ENCODE measurements at regions not wholly inside any gene's neighbourhood (a gene's known extent, or its start where the extent isn't known, plus 50 kb on each side); places are given as distances from the start of the nearest gene placed in this dataset.
"Not testable (repeated sequence)": the region's sequence is repeated elsewhere in the genome, so short reads cannot be mapped to it uniquely, and the experiment has no call there.

DNA sequence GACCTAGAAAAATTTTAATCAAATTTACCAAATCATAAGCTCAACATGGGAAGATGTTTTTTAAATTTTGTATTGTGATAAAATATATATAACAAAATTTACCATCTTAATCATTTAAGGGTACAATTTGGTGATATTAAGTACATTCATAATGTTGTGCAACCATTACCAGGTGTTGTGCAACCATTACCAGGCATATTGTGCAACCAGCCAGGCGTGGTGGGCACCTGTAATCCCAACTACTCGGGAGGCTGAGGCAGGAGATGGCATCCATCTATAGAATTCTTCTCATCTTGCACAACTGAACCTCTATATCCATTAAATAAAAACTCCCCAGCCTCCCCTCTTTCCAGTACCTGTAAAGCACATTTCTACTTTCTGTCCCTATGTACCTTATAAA is 124.5 kb upstream of the SLC13A1 start:
- no peak for DNase-seq (ENCODE audit: low read depth)

DNA sequence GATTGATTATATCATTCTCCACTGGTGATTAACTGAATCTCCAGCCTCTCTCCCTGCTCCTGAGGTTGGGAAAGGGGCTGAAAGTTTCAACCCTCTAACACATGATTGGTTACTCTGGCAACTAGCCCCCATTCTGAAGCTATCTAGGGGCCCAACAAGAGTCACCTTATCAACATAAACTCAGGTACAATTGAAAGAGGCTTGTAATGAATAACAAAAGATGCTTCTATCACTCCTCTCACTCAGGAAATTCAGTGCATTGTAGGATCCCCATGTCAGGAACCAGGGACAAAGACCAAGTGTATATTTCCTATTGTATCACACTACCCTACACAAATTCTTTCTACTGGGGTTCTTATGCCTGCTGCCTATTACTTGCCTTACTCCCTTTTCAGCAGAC is 123.9 kb upstream of the SLC13A1 start:
- DNase-seq (ENCODE audit: low read depth), result no peak

DNA sequence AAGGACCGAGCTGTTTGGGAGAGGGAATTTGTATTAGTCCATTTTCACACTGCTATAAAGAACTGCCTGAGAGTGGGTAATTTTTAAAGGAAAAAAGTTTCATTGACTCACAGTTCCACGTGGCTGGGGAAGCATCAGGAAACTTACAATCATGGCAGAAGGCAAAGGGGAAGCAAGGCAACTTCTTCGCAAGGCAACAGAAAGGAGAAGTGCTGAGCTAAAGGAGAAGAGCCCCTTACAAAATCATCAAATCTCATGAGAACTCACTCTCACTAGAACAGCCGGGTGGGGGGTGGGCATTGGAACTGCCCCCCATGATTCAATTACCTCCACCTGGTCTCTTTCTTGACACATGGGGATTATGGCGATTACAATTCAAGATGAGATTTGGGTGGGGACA is 121.8 kb upstream of the SLC13A1 start:
- not testable (repeated sequence) for DNase-seq (ENCODE audit: low read depth)

DNA sequence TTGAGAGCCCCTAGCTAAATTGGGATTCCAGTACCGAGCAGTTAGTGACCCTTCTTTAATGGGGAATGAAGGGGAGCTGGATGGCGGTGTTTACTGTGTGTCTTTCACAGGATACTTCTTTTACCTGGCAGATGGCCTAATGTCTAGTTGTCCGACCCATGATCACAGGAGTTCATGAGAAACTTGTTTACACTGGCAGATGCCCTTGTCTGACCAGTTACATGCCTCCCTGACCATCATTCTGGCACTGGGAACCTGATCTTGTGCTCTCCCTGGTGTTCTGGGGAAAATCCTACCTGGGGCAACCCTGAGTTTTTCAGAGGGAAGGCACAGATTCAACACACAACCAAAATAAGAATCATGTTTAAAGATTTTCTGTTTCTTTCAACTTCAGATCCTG is 120.1 kb upstream of the SLC13A1 start:
- no peak for DNase-seq (ENCODE audit: low read depth)

DNA sequence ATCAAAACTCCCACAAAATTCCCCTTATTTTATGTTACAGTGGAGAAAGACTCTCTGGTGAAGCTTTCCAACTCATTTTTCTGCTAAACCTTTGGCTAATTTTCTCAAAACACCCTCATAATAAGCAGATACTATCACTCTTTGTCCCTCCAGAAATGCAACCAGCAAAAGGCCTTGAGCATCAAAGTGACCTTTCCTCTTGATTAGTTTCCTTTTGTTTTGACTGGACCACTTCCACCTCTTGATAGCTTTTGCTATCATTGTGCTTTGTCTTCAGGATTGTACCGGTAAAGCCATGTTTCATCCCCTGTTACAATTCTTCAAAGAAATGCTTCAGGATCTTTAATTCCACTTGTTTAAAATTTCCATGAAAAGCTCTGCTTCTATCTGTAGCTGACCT is 115.1 kb upstream of the SLC13A1 start:
- DNase-seq (ENCODE audit: low read depth), result no peak

DNA sequence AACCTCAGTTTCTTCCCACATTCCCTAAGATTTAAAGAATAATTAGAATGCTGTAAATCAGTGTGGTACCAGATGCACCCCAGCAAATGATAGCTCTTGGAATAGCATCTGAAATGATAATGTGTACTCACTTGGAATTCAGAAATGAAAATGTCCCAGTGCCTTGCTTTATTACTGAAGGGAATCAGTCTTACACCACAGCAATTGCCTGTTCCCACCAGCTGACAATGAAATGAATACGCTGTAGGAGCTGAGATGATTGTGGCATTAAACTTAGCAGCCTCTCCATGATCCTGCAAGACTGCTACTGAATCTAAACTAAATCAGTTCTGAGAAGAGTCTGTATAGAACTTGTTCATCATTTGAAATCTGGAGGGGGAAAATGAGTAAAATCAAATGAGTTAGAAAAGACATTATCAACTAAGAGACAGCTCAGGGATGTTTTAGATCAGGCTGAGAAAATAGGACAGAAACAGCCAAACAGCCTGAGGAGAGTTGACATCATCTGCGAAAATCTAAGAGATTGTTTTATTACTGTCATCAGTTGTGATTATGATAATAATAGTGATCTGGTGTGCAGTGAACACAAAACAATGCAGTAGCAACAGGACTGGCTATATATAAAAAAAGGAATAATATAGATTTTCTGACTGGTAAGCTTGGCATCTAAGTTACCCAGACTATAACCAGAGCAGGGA is 108.6 kb upstream of the SLC13A1 start:
- DNase-seq (ENCODE audit: low read depth), result no peak

DNA sequence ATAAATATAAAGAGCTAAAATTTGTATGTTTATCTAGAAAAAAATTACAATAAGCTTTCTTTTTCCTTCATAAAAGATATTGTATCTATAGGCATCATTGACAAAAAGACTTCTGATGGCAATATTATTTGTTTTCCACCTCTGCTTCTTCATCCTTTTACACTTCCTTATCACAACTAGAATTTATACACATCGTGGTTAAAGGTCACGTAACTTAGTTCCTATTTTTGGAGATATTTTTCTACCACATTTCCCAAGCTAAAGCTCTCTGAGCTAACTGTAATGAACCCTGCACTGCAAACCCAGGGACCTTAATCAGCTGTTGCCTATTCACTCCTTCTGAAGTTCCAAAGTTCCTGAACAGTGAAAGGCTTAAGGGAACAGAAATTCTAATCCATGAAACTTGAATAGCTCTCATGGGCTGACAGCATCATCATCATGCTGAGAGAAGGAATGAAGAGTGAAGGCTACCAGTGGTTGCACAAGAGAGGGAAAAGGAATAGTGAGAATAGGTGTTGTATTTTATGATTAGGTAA is 106.1 kb upstream of the SLC13A1 start:
- DNase-seq (ENCODE audit: low read depth), result peak; percentile 62

DNA sequence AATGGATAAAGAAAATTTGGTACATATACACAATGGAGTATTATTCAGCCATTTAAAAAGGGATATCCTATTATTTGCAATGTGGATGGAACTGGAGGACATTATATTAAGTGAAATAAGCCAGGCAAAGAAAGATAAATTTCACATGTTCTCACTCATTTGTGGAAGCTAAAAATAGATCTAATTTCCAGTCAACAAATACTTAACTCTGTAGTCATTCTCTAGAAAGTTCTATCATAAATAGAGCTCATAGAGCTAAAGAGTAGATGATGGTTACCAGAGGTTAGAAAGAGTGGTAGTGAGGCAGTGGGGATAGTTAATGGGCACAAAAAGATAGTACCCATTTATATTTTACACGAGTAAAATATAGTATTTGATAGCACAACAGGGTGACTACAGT is 104.2 kb upstream of the SLC13A1 start:
- peak; percentile 24 for DNase-seq (ENCODE audit: low read depth)

DNA sequence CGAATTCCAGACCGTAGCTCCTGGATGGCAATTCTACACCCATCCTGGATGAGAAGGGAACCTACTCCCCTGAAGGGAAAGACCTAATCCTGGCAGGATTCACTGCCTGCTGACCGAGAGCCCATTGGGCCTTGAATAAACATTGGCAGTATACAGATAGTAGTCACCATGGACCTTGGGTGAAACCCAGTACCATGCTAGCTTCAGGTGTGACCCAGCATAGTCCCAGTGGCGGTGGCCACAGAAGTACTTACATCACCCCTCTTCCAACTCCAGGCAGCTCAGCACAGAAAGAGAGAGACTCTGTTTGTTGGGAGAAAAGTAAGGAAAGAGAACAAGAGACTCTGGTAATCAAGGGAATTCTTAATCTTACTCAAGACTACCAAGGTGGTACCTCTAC is 97.2 kb upstream of the SLC13A1 start:
- no peak for DNase-seq (ENCODE audit: low read depth)

DNA sequence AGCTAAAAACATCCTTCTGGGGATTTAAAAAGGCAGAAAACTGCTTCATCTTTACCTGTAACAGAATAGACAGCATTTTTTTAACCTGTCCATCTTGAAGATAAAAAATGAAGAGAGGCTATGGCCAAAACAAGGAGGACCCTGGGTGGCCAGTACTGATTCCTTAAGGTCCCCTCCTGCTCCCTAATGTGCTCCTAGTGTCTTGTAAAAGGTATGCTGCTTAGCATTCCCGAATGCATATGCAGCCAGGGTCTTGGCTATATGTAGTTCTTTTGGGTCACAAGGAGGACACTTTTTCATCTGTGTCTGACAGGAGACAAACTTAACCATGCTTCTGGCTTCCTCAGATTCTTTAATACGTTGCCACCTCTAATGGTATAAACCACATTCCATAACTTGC is 93.9 kb upstream of the SLC13A1 start:
- no peak for DNase-seq (ENCODE audit: low read depth)

DNA sequence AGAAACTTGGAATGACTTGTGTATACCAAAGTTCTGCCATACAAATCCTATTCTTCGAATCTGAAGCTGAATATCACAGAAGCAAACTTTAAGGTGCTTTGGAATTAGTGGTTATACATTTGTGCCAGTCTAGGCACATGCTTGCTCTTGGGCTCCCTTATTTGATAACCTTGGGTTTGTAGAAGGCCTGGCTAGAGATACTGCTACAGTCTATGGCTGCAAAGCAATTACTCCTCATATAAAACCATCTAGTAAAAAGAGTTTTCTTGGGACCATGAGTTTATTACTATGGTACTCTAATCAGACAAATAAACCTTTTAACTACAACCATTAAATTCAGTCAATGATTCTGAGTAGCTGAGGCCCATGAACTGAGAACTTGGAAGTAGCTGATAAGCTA is 92.5 kb upstream of the SLC13A1 start:
- no peak for DNase-seq (ENCODE audit: low read depth)

DNA sequence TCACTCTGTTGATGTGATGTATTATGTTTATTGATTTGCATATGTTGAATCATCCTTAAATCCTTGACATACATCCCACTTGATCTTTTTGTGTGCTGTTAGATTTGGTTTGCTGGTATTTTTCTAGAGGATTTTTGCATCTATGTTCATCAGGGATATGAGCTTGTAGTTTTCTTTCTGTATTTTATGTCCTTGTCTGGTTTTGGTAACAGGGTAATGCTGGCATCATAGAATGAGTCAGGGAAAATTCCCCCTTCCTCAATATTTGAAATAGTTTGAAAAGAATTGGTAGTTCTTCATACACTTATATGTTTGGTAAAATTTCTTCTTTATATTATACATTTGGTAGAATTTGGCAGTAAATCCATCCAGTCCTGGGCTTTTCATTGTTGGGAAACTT is 89.4 kb upstream of the SLC13A1 start:
- DNase-seq (ENCODE audit: low read depth), result no peak

DNA sequence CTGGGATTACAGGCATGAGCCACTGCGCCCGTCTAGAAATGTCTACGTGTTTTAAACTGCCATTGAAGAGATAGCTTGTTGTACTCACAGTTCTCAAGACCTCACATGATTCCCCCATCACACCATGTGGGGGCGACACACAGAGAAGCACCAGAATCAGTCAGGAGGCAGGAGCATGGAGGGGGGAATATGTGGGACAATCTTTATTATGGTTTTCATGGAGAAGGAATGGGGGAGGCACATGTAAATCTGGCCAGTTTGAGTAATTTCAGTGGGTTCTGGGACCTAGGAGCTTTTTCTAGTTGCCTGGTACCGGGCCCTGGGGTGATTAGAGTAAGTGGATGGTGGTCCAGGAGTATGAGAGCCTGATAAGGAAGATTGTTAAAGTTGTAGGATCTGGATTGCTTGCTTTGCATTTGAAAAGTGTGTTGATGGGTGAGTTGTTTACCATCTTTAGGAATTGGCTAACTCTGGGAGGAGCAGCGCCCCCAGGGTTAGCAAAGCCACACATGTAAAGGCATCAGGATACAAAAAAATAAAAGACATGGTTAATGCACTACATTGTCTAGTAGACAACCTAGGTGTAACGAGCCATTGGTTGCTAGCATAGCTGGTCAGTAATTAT is 85.4 kb upstream of the SLC13A1 start:
- no peak for DNase-seq (ENCODE audit: low read depth)

DNA sequence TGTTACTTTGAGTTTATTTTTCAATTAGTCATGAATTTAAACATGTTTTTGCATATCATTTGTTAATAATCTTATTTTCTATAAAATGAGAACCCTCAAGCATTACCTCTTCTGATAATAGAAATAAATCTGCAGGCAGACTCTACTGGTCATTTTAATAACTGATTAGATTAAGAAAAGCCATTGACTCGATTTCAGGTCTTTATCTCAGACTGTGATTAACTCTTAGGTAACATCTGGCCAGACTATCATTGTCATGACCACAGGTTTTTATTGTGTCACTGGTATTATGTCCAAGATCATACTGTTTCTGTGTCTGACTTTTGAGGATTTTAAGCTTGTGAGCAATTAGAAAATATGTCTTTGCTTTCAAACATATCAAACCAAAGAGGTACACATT is 83.6 kb upstream of the SLC13A1 start:
- DNase-seq (ENCODE audit: low read depth), result no peak

DNA sequence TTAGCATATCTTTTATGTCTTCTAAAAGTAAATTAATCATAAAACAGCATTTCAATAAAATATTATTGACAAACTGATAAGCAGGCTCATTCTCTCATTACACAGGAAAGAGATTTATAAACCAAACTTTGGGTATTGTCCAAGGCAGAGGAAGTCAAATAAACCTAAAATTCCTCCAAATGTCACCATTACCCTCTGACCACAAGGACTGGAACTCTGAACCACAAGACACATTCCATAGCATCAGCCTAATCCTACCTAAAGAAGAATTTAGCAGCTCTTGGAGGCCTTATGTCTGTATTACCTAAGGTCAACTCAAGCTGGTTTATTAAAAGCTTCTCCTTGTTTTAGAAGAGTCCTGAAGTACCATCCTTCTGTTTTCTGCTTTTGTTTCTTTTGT is 82.4 kb upstream of the SLC13A1 start:
- peak; percentile 14 for DNase-seq (ENCODE audit: low read depth)

DNA sequence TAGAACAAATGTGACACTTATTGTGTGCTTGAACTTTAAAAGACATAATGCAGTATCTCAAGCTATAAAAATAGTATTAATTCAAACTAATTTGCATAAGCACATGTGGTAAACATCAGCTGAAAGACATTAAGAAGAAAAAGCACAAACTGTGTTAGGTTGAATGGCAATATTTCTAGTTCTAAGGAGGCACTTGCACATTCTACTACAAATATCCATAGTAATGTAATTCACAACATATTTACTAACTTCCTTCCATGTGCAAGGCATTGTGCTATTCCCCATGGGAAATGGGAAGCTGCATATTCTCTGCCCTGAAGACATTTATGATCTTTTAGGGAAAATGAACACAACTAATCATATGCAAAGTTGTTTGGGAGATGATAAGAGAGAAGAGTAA is 80.2 kb upstream of the SLC13A1 start:
- DNase-seq (ENCODE audit: low read depth), result no peak

DNA sequence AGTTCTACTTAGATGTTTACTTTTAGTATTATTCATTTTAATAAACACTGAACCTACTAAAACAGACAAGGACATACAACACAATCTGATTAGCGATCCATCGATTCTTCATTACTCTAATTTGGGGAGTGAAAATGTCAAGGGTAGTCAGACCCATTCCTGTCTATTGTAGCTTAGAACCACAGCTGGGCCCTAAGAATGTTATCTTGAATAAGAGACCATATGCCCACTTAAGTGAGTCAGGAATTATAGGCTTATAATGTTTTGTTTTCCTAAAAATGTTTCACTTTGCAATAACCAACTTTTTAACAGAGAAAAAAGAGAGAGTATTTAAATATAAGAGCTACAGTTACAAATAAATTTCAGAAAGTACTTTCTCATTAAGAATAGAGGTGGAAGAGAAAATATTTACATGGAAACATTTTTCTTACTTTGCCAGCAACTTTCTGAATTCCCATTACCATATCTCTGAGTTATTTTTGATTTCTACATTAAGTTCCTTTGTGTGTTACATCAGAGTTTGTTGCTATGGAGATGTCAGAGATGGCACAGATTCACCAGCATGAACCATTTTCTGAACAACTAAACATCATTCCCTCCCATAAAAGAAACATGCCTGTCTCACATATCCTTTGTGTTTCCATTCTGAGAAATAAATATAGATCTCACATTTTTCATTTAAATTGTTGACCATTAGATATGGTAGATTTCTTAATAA is 75.4 kb upstream of the SLC13A1 start:
- peak; percentile 73 for DNase-seq (ENCODE audit: low read depth)

DNA sequence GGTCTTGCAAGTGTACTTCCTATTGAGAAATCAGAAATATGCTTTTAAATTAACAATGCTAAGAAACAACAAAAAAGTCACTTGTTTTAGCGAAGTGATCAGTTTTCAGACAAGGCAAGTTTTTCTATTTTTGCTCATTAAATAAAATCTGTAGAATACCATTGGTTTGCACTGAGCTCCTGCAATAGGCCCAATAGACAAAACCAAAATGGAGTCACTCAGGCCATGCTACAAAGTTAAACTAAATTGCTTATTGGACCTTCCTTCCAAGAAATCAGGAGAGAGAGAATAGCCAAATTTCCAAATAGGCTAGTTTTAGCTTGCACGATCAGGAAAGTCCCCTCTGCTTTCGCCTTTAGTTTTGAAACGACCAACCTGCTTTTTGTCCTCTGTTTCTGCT is 73.4 kb upstream of the SLC13A1 start:
- no peak for DNase-seq (ENCODE audit: low read depth)

DNA sequence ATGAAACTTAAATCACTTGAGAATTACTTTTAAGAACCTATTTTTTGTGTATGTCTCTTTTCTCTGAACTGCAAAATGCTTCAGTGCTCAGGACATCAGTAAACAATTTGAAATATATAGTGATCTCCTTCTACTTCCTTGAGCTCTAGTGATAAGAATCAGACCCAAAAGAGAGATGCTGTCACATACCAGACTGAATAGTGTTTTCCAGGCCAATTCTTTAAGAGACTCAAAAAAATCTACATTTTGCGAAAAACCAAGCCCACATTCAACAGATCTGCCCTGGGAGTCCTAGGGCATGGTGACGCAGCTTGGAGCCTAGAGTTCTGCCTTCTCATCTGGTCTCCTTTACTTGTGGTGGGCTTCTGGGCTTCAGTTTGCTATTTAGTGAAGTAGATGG is 72.1 kb upstream of the SLC13A1 start:
- no peak for DNase-seq (ENCODE audit: low read depth)

DNA sequence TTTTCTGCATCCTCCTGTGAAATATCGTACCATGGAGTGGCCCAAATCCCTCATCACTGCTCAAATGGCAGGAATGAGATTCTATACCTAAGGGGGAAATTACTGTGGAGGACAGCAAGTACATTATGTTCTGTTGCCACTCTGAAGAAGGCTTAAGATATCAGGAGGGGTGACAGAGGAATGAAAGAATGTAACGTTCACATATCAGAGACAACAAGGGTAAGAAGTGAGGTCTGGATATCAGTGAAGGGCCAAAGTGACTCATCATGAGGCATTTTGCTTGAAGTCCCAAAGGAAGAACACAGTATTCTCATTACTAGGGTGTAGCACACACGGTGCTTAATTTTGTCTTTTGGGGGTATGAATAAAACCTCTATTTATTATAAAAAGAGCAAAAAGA is 71.5 kb upstream of the SLC13A1 start:
- DNase-seq (ENCODE audit: low read depth), result peak; percentile 52

DNA sequence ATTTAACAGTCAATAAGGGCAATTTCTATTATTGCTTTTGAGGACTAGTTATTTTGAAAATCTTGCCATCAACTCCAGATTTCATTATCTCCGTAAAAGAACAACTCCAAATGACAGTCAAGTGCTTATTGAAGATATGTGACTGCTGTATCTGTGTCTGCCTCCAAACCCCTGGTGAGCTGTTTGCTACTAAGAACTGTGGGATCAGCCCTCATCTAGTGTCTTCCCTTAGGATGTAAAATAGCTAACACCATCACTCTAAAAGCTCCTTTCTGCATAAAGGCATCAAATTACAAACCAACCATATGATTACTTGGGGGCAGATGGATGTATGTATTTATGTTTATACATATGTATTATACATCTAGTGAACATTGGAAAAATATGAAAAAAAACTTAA is 70.8 kb upstream of the SLC13A1 start:
- no peak for DNase-seq (ENCODE audit: low read depth)

DNA sequence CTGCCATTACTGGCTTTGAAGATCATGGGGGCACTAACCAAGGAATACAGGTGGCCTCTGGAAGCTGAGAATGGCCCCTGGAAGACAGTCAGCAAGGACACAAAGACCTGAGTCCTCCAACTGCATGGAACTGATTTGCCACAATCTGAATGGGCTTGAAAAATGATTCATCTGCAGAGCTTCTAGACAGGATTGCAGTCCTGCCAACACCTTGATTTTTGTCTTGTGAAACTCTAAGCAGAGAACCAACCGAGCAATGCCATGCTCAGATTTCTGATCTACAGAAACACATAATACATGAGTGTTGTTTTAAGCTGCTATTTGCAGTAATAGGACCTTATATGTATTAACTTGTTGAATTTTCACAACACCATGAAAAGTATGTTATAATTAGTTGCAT is 66.1 kb upstream of the SLC13A1 start:
- DNase-seq (ENCODE audit: low read depth), result no peak

DNA sequence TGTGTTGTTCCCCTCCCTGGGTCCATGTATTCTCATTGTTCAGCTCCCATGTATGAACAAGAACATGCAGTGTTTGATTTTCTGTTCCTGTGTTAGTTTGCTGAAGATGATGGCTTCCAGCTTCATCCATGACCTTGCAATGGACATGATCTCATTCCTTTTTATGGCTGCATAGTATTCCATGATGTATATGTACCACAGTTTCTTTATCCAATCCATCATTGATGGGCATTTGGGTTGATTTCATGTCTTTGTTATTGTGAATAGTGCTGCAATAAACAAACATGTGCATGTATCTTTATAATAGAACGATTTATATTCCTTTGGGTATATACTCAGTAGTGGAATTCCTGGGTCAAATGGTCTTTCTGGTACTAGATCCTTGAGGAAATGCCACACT is 65.1 kb upstream of the SLC13A1 start:
- not testable (repeated sequence) for DNase-seq (ENCODE audit: low read depth)
